BLaER1 treated with 17β-estradiol and CSF1 and Interleukin-3, amounts not matched to agents 10 nM and 100 nM (cell line): ENCODE measurements at regions not wholly inside any gene's neighbourhood (a gene's known extent, or its start where the extent isn't known, plus 50 kb on each side); places are given as distances from the start of the nearest gene placed in this dataset.

Experiments used
- H3K27ac ChIP-seq, 11 experiments: shearing (Covaris generic); formaldehyde crosslinking; 2 replicates each; pipeline ENCODE4 v1.8.1; 2022
- H3K27me3 ChIP-seq, 11 experiments: shearing (Covaris generic); formaldehyde crosslinking; 2 replicates each; pipeline ENCODE4 v1.8.1; 2022
- H3K36me3 ChIP-seq, 11 experiments: shearing (Covaris generic); formaldehyde crosslinking; 2 replicates each; pipeline ENCODE4 v1.8.1; 2022
- H3K4me1 ChIP-seq, 10 experiments: shearing (Covaris generic); formaldehyde crosslinking; 2 replicates each; pipeline ENCODE4 v1.8.1; 2022
- H3K4me2 ChIP-seq, 11 experiments: shearing (Covaris generic); formaldehyde crosslinking; 2 replicates each; pipeline ENCODE4 v1.8.1; 2022
- H3K4me3 ChIP-seq, 10 experiments: shearing (Covaris generic); formaldehyde crosslinking; 2 replicates each; pipeline ENCODE4 v1.8.1; 2022
- H3K9ac ChIP-seq, 11 experiments: shearing (Covaris generic); formaldehyde crosslinking; 2 replicates each; pipeline ENCODE4 v1.8.1; 2022
- H3K9me3 ChIP-seq, 11 experiments: shearing (Covaris generic); formaldehyde crosslinking; replicated peaks in 1 of 11; 2 replicates each; pipeline ENCODE4 v1.8.1; 2022
- H4K20me1 ChIP-seq, 11 experiments: shearing (Covaris generic); formaldehyde crosslinking; 2 replicates each; pipeline ENCODE4 v1.8.1; 2022
- Cebpa-rat ChIP-seq, 11 experiments: shearing (Covaris generic); IDR thresholded peaks; 2 replicates each; pipeline ENCODE4 v1.8.1; 2022

DNA sequence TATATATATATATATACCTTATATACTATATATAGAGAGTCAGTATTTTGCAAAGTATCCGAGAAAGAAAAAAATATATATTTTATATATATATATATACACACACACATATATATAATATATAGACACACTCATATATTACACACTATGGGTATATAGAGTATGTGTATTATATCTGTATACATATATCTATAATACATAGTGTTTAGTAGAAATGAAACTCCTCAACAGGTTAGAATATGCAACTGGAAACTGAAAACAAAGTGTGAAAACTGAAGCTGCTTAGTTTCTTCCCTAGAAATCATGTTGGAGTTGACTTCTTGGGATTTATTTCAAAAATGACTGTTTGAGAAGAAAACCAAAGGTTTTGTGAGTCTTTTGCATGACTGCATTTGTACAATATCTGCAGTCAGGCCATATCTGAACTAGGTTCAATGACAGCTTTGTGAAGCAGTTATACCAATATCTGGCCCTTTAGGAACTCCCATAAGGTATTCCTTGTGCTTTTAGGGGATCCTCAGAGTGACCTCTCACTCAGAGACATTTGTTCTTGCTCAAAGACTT, 284.1 kb downstream of the CASP12 start:
- Histone ChIP-seq H3K9me3 (peaks cover 0 to 11% (median 6%) of the 10 kb centered on the region in 11 experiments; a peak in 7 of 22 replicates), H3K27me3 (no peaks in the 10 kb centered on the region), H3K4me3 (no peak overlapping the region), H3K36me3 (no peaks in the 10 kb centered on the region), H3K27ac (no peak overlapping the region), H4K20me1 (no peaks in the 10 kb centered on the region), H3K9ac (no peak overlapping the region), H3K4me2 (no peak overlapping the region), H3K4me1 (peaks cover 0 to 29% (median 0%) of the 10 kb centered on the region in 10 experiments; a peak in 8 of 20 replicates)
- TF ChIP-seq Cebpa-rat (IDR thresholded peaks at IDR 0.05): no peak

DNA sequence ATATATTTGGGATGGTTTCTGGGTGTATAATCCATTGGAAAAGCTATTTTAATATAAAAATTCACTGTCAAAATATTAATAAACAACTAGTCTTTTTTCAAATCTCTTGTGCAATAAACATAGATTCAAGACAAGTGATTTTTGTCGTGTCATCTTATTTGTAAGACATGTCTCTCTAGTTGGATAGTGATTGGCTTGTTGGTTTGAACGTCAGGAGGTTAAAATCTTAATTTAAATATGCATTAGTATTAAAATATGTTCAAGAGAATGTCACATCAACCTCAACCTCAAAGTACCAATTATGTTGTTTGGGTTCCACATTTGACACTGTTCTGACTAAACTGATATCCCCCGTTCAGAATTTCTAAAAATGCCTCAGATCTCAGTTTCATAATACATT, 287.6 kb downstream of the CASP12 start:
- no peaks in the 10 kb centered on the region for H4K20me1 ChIP-seq
- TF ChIP-seq Cebpa-rat (IDR thresholded peaks at IDR 0.05): no peak

DNA sequence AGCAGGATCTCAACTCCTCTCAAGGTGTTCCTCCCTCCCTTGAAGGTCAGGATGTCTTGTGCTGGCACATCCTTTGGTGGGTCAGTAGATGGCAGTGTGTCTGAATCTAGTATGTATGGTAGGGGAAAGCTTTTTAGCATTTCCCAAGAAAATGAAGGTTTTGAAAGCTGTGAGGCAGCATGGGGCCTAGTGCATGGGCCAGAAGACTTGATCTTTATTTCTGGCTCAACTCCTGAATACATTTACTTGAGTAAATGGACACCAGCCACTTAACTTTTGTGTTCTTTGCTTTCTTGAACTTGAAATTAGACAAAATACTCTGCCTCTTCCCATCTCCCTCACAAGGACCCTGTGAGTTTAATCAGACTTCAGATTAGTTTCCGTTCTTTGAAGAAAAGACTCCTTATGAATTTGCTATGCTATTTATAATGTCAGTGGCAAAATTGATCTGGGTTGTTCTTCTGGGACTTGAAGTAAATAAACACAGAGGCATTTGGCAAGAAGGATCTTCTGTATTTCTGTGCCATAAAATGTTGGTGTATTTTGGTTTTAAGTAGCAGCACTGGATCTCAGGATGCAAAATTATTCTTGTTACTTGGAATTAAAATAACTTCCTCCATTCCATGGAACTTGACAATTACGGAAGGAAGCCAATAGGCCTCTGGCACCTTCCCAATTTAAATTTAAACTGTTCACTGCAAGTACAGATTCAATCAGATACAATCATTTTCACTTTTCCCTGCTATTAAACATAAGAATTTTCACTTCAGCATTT, 288.8 kb downstream of the CASP12 start:
- H3K36me3 ChIP-seq: no peaks in the 10 kb centered on the region
- H4K20me1 ChIP-seq: no peaks in the 10 kb centered on the region
- peaks cover 0 to 4% (median 0%) of the 10 kb centered on the region in 11 experiments; a peak in 1 of 22 replicates for H3K9me3 ChIP-seq
- H3K9ac ChIP-seq: peak overlapping the region in 1 of 11 experiments; percentile 40; a peak in 1 of 22 replicates
- H3K4me3 ChIP-seq: no peak overlapping the region
- H3K27ac ChIP-seq: peak overlapping the region in 3 of 11 experiments; percentile 2 to 26 (median 16); a peak in 3 of 22 replicates
- no peaks in the 10 kb centered on the region for H3K27me3 ChIP-seq
- peaks cover 0 to 13% (median 0%) of the 10 kb centered on the region in 10 experiments; a peak in 7 of 20 replicates for H3K4me1 ChIP-seq
- no peak for TF ChIP-seq Cebpa-rat (IDR thresholded peaks at IDR 0.05)
- peak overlapping the region in 3 of 11 experiments; percentile 30 to 54 (median 49); a peak in 6 of 22 replicates for H3K4me2 ChIP-seq

More for the DNA sequence above, 287.6 kb downstream of the CASP12 start:
- Histone ChIP-seq H3K4me3 (no peak overlapping the region), H3K27ac (no peak overlapping the region), H3K9ac (no peak overlapping the region), H3K4me2 (no peak overlapping the region; a peak in 1 of 22 replicates), H3K36me3 (no peaks in the 10 kb centered on the region), H3K9me3 (peaks cover 0 to under 1% (median 0%) of the 10 kb centered on the region in 11 experiments; a peak in 1 of 22 replicates), H3K4me1 (peaks cover 0 to 17% (median 0%) of the 10 kb centered on the region in 10 experiments; a peak in 7 of 20 replicates), H3K27me3 (no peaks in the 10 kb centered on the region)

DNA sequence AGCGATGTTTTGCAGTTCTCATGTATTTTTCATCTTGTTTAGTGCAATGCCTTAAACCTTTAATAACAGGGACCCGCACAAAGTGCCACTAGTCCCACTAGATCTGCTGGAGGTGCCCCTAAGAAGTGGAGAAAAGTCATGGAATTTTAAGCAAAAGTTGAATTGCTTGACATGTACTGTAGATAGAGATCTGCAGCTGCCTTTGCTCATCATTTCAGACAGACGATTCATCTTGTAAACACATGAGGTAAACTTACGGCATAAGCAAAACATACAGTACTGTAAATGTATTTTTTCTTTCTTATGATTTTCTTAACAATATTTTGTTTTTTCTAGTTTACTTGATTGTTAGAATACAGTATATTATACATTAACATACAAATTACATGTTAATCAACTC, 295.6 kb downstream of the CASP12 start:
- Histone ChIP-seq H3K9ac (no peak overlapping the region), H3K36me3 (no peaks in the 10 kb centered on the region), H3K27ac (no peak overlapping the region), H3K9me3 (peaks cover 0 to 39% (median 0%) of the 10 kb centered on the region in 11 experiments; a peak in 7 of 22 replicates), H3K4me3 (no peak overlapping the region), H3K4me2 (no peak overlapping the region), H3K27me3 (no peaks in the 10 kb centered on the region), H3K4me1 (no peaks in the 10 kb centered on the region; a peak in 1 of 20 replicates), H4K20me1 (no peaks in the 10 kb centered on the region)
- no peak for TF ChIP-seq Cebpa-rat (IDR thresholded peaks at IDR 0.05)

DNA sequence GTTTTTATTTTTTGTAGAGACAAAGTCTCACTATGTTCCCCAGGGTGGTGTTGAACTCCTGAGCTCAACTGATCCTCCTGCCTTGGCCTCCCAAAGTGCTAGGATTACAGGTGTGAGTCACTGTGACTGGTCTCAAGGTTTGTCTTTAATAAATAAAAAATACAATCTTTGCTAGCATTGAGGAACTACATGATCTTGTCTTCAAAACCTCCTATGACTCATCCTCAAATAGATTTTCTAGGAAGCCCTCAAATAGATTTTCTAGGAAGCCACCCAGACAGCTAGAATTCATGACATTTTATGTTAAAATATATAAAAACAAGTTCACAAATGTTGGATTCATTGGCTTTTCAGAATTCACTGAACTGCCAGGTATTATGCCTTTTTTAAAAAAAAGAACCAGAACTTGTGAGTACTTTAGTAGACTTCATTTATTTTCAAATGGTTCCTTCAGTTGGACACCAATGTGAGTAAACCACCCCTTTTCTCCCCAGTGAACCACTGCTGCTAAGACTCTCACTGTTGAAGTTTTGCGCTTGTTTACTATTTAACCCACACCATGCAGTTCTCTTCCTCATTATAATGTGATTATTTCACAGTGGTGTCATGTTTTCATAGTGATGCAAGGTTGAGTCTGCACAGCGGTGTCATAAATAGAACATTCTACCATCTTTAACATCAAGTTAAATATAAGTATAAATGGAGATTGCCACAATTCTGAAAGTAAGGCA, 303.9 kb downstream of the CASP12 start:
- TF ChIP-seq Cebpa-rat (IDR thresholded peaks at IDR 0.05): no peak
- H3K27me3 ChIP-seq: no peaks in the 10 kb centered on the region
- no peak overlapping the region; a peak in 1 of 20 replicates for H3K4me3 ChIP-seq
- H3K36me3 ChIP-seq: no peaks in the 10 kb centered on the region
- H3K27ac ChIP-seq: no peak overlapping the region
- H3K9me3 ChIP-seq: no peaks in the 10 kb centered on the region
- no peaks in the 10 kb centered on the region for H4K20me1 ChIP-seq
- H3K4me1 ChIP-seq: peaks cover 0 to 31% (median 0%) of the 10 kb centered on the region in 10 experiments; a peak in 6 of 20 replicates
- H3K4me2 ChIP-seq: peak overlapping the region in 4 of 11 experiments; percentile 6 to 88 (median 46); a peak in 7 of 22 replicates
- no peak overlapping the region; a peak in 1 of 22 replicates for H3K9ac ChIP-seq

- Histone ChIP-seq H3K27me3 (no peaks in the 10 kb centered on the region), H3K27ac (no peak overlapping the region), H3K9ac (no peak overlapping the region), H3K36me3 (no peaks in the 10 kb centered on the region), H4K20me1 (no peaks in the 10 kb centered on the region), H3K9me3 (no peaks in the 10 kb centered on the region), H3K4me1 (peaks cover 0 to 13% (median 0%) of the 10 kb centered on the region in 10 experiments; a peak in 6 of 20 replicates), H3K4me3 (no peak overlapping the region), H3K4me2 (no peak overlapping the region)
- no peak for TF ChIP-seq Cebpa-rat (IDR thresholded peaks at IDR 0.05)
Measured at GRCh38 chr11:104588970-104589369, 309.3 kb downstream of the CASP12 start.

- TF ChIP-seq Cebpa-rat (IDR thresholded peaks at IDR 0.05): no peak
- H3K4me1 ChIP-seq: peaks cover 0 to 8% (median 0%) of the 10 kb centered on the region in 10 experiments; a peak in 4 of 20 replicates
- H3K27me3 ChIP-seq: no peaks in the 10 kb centered on the region
Measured at GRCh38 chr11:104588446-104588845, 309.8 kb downstream of the CASP12 start.

GRCh38 chr11:104584823-104585222, 313.4 kb downstream of the CASP12 start:
- Histone ChIP-seq H3K4me2 (no peak overlapping the region), H3K9ac (no peak overlapping the region), H3K9me3 (no peaks in the 10 kb centered on the region), H3K4me3 (no peak overlapping the region), H3K36me3 (no peaks in the 10 kb centered on the region), H3K27me3 (no peaks in the 10 kb centered on the region), H4K20me1 (no peaks in the 10 kb centered on the region), H3K4me1 (peaks cover 0 to 4% (median 0%) of the 10 kb centered on the region in 10 experiments; a peak in 2 of 20 replicates), H3K27ac (no peak overlapping the region)
- no peak for TF ChIP-seq Cebpa-rat (IDR thresholded peaks at IDR 0.05)

More at GRCh38 chr11:104588446-104588845, 309.8 kb downstream of the CASP12 start:
- no peak overlapping the region for H3K4me2 ChIP-seq
- H3K36me3 ChIP-seq: no peaks in the 10 kb centered on the region
- no peak overlapping the region for H3K9ac ChIP-seq
- H3K9me3 ChIP-seq: no peaks in the 10 kb centered on the region
- no peak overlapping the region for H3K27ac ChIP-seq
- no peaks in the 10 kb centered on the region for H4K20me1 ChIP-seq
- no peak overlapping the region for H3K4me3 ChIP-seq

DNA sequence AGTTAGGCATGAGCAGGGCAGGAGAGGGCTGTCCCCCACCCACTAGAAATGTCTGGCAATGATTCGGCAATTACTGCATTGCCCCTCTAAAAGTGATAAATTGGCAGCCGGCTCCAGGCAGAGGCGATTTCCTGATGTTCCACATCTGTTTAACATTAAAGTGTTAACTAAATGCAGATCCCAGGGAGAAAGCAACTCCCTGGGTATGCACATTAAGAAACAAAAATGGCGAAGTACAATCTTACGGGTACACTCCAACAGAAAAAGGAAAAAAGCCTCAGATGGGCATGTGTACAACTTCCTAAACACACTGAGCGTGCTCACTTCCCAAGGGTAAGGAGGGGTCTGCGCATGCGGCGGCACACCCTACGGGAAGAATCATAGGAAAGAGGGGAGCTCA, 314.4 kb downstream of the CASP12 start:
- Histone ChIP-seq H3K27ac (no peak overlapping the region), H3K36me3 (no peaks in the 10 kb centered on the region), H3K4me2 (no peak overlapping the region), H3K9me3 (no peaks in the 10 kb centered on the region), H4K20me1 (no peaks in the 10 kb centered on the region), H3K9ac (no peak overlapping the region), H3K4me1 (peaks cover 0 to 8% (median 0%) of the 10 kb centered on the region in 10 experiments; a peak in 2 of 20 replicates), H3K4me3 (no peak overlapping the region), H3K27me3 (no peaks in the 10 kb centered on the region)
- no peak for TF ChIP-seq Cebpa-rat (IDR thresholded peaks at IDR 0.05)
